Nucleus accumbens (tissue), 56 donors: ENCODE measurements at regions not wholly inside any gene's neighbourhood (a gene's known extent, or its start where the extent isn't known, plus 50 kb on each side); places are given as distances from the start of the nearest gene placed in this dataset.
"Not testable (repeated sequence)": the region's sequence is repeated elsewhere in the genome, so short reads cannot be mapped to it uniquely, and the experiment has no call there.

Experiments used
- DNase-seq, 56 donors: peaks; one replicate each; lab custom pipeline; 2025; lab: John Stamatoyannopoulos, UW

- no peak for DNase-seq
These were observed 206.4 kb downstream of the LRRK2 start for GRCh38 chr12:40431169-40431568.

- DNase-seq = no peak
These were observed 210.5 kb downstream of the LRRK2 start for GRCh38 chr12:40435251-40435650.

GRCh38 chr12:40435951-40436350 is 211.2 kb downstream of the LRRK2 start:
- no peak for DNase-seq

- no peak for DNase-seq
These were observed 211.8 kb downstream of the LRRK2 start for GRCh38 chr12:40436564-40436963.

GRCh38 chr12:40439771-40440492 is 215.1 kb downstream of the LRRK2 start:
- DNase-seq = no peak

GRCh38 chr12:40444174-40444573 is 219.4 kb downstream of the LRRK2 start:
- DNase-seq = no peak

- DNase-seq = no peak
These were observed 221.6 kb downstream of the LRRK2 start for GRCh38 chr12:40446385-40446784.

GRCh38 chr12:40448523-40448922 is 223.7 kb downstream of the LRRK2 start:
- DNase-seq = not testable (repeated sequence)

GRCh38 chr12:40451661-40452060 is 226.9 kb downstream of the LRRK2 start:
- no peak for DNase-seq

GRCh38 chr12:40464121-40464520 is 228.1 kb upstream of the CNTN1 start:
- no peak for DNase-seq

GRCh38 chr12:40469736-40470135 is 222.5 kb upstream of the CNTN1 start:
- no peak for DNase-seq

GRCh38 chr12:40473962-40474361 is 218.3 kb upstream of the CNTN1 start:
- no peak for DNase-seq

GRCh38 chr12:40474630-40475029 is 217.6 kb upstream of the CNTN1 start:
- no peak for DNase-seq

GRCh38 chr12:40499856-40500255 is 192.4 kb upstream of the CNTN1 start:
- DNase-seq = no peak

- DNase-seq = no peak
These were observed 189.9 kb upstream of the CNTN1 start for GRCh38 chr12:40502322-40502721.

GRCh38 chr12:40505327-40505726 is 186.9 kb upstream of the CNTN1 start:
- no peak for DNase-seq

- DNase-seq = no peak
These were observed 183.8 kb upstream of the CNTN1 start for GRCh38 chr12:40508421-40508820.

GRCh38 chr12:40511341-40511740 is 180.9 kb upstream of the CNTN1 start:
- DNase-seq = no peak

GRCh38 chr12:40515041-40515816 is 177.0 kb upstream of the CNTN1 start:
- DNase-seq = no peak

GRCh38 chr12:40522837-40523236 is 169.4 kb upstream of the CNTN1 start:
- DNase-seq = no peak

- no peak for DNase-seq
These were observed 167.2 kb upstream of the CNTN1 start for GRCh38 chr12:40525054-40525453.

- DNase-seq = no peak
These were observed 157.4 kb upstream of the CNTN1 start for GRCh38 chr12:40534828-40535227.
